MCF 10A (cell line): ENCODE measurements at regions not wholly inside any gene's neighbourhood (a gene's known extent, or its start where the extent isn't known, plus 50 kb on each side); places are given as distances from the start of the nearest gene placed in this dataset.

Experiments
- BruUV-seq: library from RNA; stranded (reverse); fragments of 400-500 nt; replicated peaks from 2 replicates; lab custom pipeline; 2021; lab: Mats Ljungman, UMichigan
- CTCF ChIA-PET: fragments of 300-600 bp; sonication (Branson Sonifier 250); formaldehyde crosslinking; extraction: SDS; loops from one replicate; lab custom pipeline; 2021; ENCODE audit warnings: antibody characterized with exemption, inconsistent platforms; lab: Yijun Ruan, JAX
- POLR2A ChIA-PET: fragments of 300-600, 350-650 bp; sonication (Branson Sonifier 250); formaldehyde crosslinking; extraction: SDS; loops from one replicate; lab custom pipeline; 2020; ENCODE audit warnings: antibody characterized with exemption, inconsistent platforms; lab: Yijun Ruan, JAX
- DNase-seq: peaks from one replicate; pipeline ENCODE4 v3.0.0-alpha.2; 2018; ENCODE audit not compliant: unreplicated experiment
- H3K27ac Mint-ChIP-seq: one replicate; pipeline ENCODE4 v1.8.0; 2022; ENCODE audit warnings: mild to moderate bottlenecking, low read depth, mixed read lengths; ENCODE audit not compliant: unreplicated experiment
- H3K27me3 Mint-ChIP-seq: one replicate; pipeline ENCODE4 v1.8.0; 2022; ENCODE audit warnings: mixed read lengths; ENCODE audit not compliant: insufficient read depth, unreplicated experiment
- H3K36me3 Mint-ChIP-seq: one replicate; pipeline ENCODE4 v1.8.0; 2022; ENCODE audit warnings: mild to moderate bottlenecking, moderate library complexity, mixed read lengths; ENCODE audit not compliant: insufficient read depth, unreplicated experiment
- H3K4me1 Mint-ChIP-seq: one replicate; pipeline ENCODE4 v1.8.0; 2022; ENCODE audit warnings: mixed read lengths; ENCODE audit not compliant: insufficient read depth, unreplicated experiment
- H3K4me3 Mint-ChIP-seq: one replicate; pipeline ENCODE4 v1.8.0; 2022; ENCODE audit warnings: mild to moderate bottlenecking, moderate library complexity, mixed read lengths; ENCODE audit not compliant: unreplicated experiment
- H3K9me3 Mint-ChIP-seq: one replicate; pipeline ENCODE4 v1.8.0; 2022; ENCODE audit warnings: mixed read lengths; ENCODE audit not compliant: unreplicated experiment
- CTCF ChIP-seq: fragments of 200-600 bp; IDR thresholded peaks from one replicate; pipeline ENCODE4 v1.8.0; 2022; ENCODE audit warnings: antibody characterized with exemption, mild to moderate bottlenecking; ENCODE audit not compliant: unreplicated experiment
- intact Hi-C: fragments of 100-400 bp; cut with micrococcal nuclease; formaldehyde crosslinking; loops from 2 replicates; pipeline ENCODE4 v1.14.1; 2022

- no peaks in the 10 kb centered on the region for H3K4me1 Mint-ChIP-seq
- no TSS peak for BruUV-seq
- no peak overlapping the region for H3K27ac Mint-ChIP-seq
- ChIA-PET CTCF (interaction anchor here (0.6 to 0.9 kb wide), 3 partner anchors 14 to 134 kb away, joined by 3 read pairs; no protein-coding TSS in a partner anchor), POLR2A (no interaction called here)
- TF ChIP-seq CTCF = no peak
- H3K36me3 Mint-ChIP-seq = no peaks in the 10 kb centered on the region
- H3K9me3 Mint-ChIP-seq = no peaks in the 10 kb centered on the region
- intact Hi-C loops = no loop called here
- DNase-seq = no peak
- no peak overlapping the region for H3K4me3 Mint-ChIP-seq
- H3K27me3 Mint-ChIP-seq = peaks cover 64% of the 10 kb centered on the region
These were observed 62.4 kb upstream of the IGLL5 start for GRCh38 chr22:22825213-22825593.

- DNase-seq = no peak
- CTCF ChIA-PET = no interaction called here
- no peak for TF ChIP-seq CTCF
- Mint-ChIP-seq H3K36me3 (no peaks in the 10 kb centered on the region), H3K4me3 (no peak overlapping the region), H3K27me3 (peaks cover 62% of the 10 kb centered on the region), H3K9me3 (peaks cover 8% of the 10 kb centered on the region), H3K4me1 (no peaks in the 10 kb centered on the region), H3K27ac (no peak overlapping the region)
- BruUV-seq = no TSS peak
- intact Hi-C loops = no loop called here
- POLR2A ChIA-PET = no interaction called here
These were observed 60.3 kb upstream of the IGLL5 start for GRCh38 chr22:22827187-22827939.

GRCh38 chr22:22830193-22830592 is 57.4 kb upstream of the IGLL5 start:
- peaks cover 85% of the 10 kb centered on the region for H3K27me3 Mint-ChIP-seq
- H3K9me3 Mint-ChIP-seq = peaks cover 8% of the 10 kb centered on the region
- intact Hi-C loops = no loop called here
- no peak overlapping the region for H3K4me3 Mint-ChIP-seq
- CTCF ChIA-PET = interaction anchor here (0.6 to 1.3 kb wide), 3 partner anchors 60 to 126 kb away, joined by 3 to 4 read pairs (median 4); no protein-coding TSS in a partner anchor
- no peak for TF ChIP-seq CTCF
- no peaks in the 10 kb centered on the region for H3K4me1 Mint-ChIP-seq
- no peak overlapping the region for H3K27ac Mint-ChIP-seq
- H3K36me3 Mint-ChIP-seq = no peaks in the 10 kb centered on the region
- BruUV-seq = no TSS peak
- DNase-seq = no peak
- POLR2A ChIA-PET = no interaction called here

GRCh38 chr22:22830957-22831688 is 56.5 kb upstream of the IGLL5 start:
- intact Hi-C loops = no loop called here
- ChIA-PET POLR2A (no interaction called here), CTCF (interaction anchor here (1.3 kb wide), 1 partner anchor 61 kb away, joined by 4 read pairs; no protein-coding TSS in a partner anchor)
- H3K27me3 Mint-ChIP-seq = peaks cover 85% of the 10 kb centered on the region
- BruUV-seq = no TSS peak
- H3K4me1 Mint-ChIP-seq = no peaks in the 10 kb centered on the region
- no peak for TF ChIP-seq CTCF
- no peak overlapping the region for H3K4me3 Mint-ChIP-seq
- H3K36me3 Mint-ChIP-seq = no peaks in the 10 kb centered on the region
- peaks cover 8% of the 10 kb centered on the region for H3K9me3 Mint-ChIP-seq
- no peak for DNase-seq
- H3K27ac Mint-ChIP-seq = no peak overlapping the region
